Fibroblast of lung (primary cell): ENCODE measurements at regions not wholly inside any gene's neighbourhood (a gene's known extent, or its start where the extent isn't known, plus 50 kb on each side); places are given as distances from the start of the nearest gene placed in this dataset.

ENCODE experiments used
- CTCF ChIP-seq, 2 donors: IDR thresholded peaks in 1 of 2; conservative IDR thresholded peaks in 1 of 2; 1 replicate in 1 of 2; 2 replicates in 1 of 2; pipeline ENCODE4 v1.5.1; 2011 to 2012; ENCODE audit warnings: low read length in 2 of 2, control low read depth in 1 of 2, inconsistent platforms in 1 of 2, low read depth in 1 of 2, mild to moderate bottlenecking in 1 of 2
- EZH2 ChIP-seq: IDR thresholded peaks from 2 replicates; pipeline ENCODE4 v1.5.1; 2012; ENCODE audit warnings: low read length, control low read depth, mild to moderate bottlenecking; ENCODE audit errors: missing control alignments

GRCh38 chr16:77585379-77586251 lies 136.7 kb upstream of the NUDT7 start:
- no peak for TF ChIP-seq CTCF (conservative IDR thresholded peaks at IDR 0.05 in 1 of 2, IDR thresholded peaks at IDR 0.05 in 1 of 2; ENCODE audit: low read depth in 1 of 2, low read length in 2 of 2)
- no peak for TF ChIP-seq EZH2
